Calu3 (cell line): ENCODE measurements at regions not wholly inside any gene's neighbourhood (a gene's known extent, or its start where the extent isn't known, plus 50 kb on each side); places are given as distances from the start of the nearest gene placed in this dataset.

ENCODE experiments used
- BruUV-seq: library from RNA; stranded (reverse); fragments of 400-500 nt; replicated peaks from 2 replicates; lab custom pipeline; 2021; lab: Mats Ljungman, UMichigan
- CTCF ChIA-PET: fragments of 300-600 bp; sonication (Branson Sonifier 250); formaldehyde crosslinking; loops from one replicate; lab custom pipeline; 2022; ENCODE audit warnings: antibody characterized with exemption; lab: Charles Lee
- DNase-seq: peaks from one replicate; pipeline ENCODE4 v3.0.0; 2022
- H3K27ac Mint-ChIP-seq: one replicate; pipeline ENCODE4 v1.8.0; 2022; ENCODE audit warnings: mixed read lengths; ENCODE audit not compliant: unreplicated experiment
- H3K27me3 Mint-ChIP-seq: one replicate; pipeline ENCODE4 v1.8.0; 2022; ENCODE audit warnings: mixed read lengths; ENCODE audit not compliant: unreplicated experiment
- H3K36me3 Mint-ChIP-seq: one replicate; pipeline ENCODE4 v1.8.0; 2022; ENCODE audit warnings: mild to moderate bottlenecking, moderate library complexity, mixed read lengths; ENCODE audit not compliant: insufficient read depth, unreplicated experiment
- H3K4me1 Mint-ChIP-seq: one replicate; pipeline ENCODE4 v1.8.0; 2022; ENCODE audit warnings: mild to moderate bottlenecking, low read depth, mixed read lengths; ENCODE audit not compliant: unreplicated experiment
- H3K4me3 Mint-ChIP-seq: one replicate; pipeline ENCODE4 v1.8.0; 2022; ENCODE audit warnings: mild to moderate bottlenecking, low read depth, moderate library complexity, mixed read lengths; ENCODE audit not compliant: unreplicated experiment
- H3K9me3 Mint-ChIP-seq: one replicate; pipeline ENCODE4 v1.8.0; 2022; ENCODE audit warnings: low read depth, mixed read lengths; ENCODE audit not compliant: unreplicated experiment
- intact Hi-C: fragments of 100-400 bp; cut with micrococcal nuclease; formaldehyde crosslinking; loops from one replicate; pipeline ENCODE4 v1.10.0; 2022; ENCODE audit not compliant: unreplicated experiment
- TF ChIP-seq, protein P1 (sequence below): fragments of 200-600 bp; IDR thresholded peaks from one replicate; pipeline ENCODE4 v1.8.0; 2022; ENCODE audit warnings: antibody characterized with exemption; ENCODE audit not compliant: unreplicated experiment

DNA sequence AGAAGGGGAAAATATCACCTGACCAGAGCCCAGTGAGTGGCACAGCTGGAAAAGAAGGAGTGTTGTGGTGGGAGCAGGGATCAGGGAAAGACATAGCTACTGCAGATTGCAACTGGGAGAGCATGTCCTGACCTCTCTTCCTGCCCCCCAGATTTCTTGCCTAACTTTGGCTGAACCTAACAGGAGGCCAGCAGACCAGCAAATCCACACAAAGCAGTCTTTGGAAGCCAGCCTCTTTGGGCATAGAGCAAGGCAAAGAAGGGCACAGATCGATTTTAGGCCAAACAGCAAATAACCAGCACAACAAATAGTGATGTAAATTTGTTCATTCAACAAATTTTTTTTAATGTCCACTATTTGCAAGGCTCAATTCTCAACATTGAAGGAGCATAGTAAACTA, 433.2 kb upstream of the GHITM start:
- peaks cover 17% of the 10 kb centered on the region for H3K9me3 Mint-ChIP-seq
- TF ChIP-seq, protein P1, sequence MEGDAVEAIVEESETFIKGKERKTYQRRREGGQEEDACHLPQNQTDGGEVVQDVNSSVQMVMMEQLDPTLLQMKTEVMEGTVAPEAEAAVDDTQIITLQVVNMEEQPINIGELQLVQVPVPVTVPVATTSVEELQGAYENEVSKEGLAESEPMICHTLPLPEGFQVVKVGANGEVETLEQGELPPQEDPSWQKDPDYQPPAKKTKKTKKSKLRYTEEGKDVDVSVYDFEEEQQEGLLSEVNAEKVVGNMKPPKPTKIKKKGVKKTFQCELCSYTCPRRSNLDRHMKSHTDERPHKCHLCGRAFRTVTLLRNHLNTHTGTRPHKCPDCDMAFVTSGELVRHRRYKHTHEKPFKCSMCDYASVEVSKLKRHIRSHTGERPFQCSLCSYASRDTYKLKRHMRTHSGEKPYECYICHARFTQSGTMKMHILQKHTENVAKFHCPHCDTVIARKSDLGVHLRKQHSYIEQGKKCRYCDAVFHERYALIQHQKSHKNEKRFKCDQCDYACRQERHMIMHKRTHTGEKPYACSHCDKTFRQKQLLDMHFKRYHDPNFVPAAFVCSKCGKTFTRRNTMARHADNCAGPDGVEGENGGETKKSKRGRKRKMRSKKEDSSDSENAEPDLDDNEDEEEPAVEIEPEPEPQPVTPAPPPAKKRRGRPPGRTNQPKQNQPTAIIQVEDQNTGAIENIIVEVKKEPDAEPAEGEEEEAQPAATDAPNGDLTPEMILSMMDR = no peak
- peaks cover 3% of the 10 kb centered on the region for H3K36me3 Mint-ChIP-seq
- intact Hi-C loops = no loop called here
- no peaks in the 10 kb centered on the region for H3K27me3 Mint-ChIP-seq
- BruUV-seq = no TSS peak
- H3K4me1 Mint-ChIP-seq = no peaks in the 10 kb centered on the region
- H3K4me3 Mint-ChIP-seq = no peak overlapping the region
- CTCF ChIA-PET = no interaction called here
- no peak overlapping the region for H3K27ac Mint-ChIP-seq
- DNase-seq = no peak

DNA sequence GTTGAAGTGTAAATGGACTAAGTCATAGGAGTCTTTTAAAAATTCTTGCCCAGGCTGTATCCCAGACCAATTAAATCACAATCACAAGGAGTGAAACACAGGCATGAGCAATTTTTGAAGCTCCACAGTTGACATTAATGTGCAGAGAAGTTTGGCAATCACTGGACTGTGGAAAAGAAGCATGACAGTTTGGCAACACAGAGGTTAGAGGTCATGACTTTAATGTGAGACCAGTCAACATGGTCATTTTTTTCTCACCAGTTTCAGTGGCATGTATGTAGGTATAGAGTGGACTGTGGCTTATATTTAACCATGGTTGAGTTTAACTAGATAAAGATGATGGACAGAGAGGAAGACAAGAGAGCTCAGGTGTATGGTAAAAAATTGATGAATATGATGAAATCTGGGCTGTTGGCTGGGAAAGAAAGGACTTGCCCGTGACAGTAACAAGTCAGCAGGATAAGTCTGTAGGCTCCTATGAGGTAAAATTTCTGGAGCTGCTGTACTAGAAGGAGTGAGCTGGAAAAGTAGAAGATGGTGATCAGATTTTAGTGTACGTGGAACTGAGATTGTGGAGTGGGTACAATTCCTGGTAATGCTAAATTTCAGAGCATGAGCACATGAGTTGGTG, 432.2 kb upstream of the GHITM start:
- intact Hi-C loops = no loop called here
- CTCF ChIA-PET = interaction anchor here (0.6 kb wide), 1 partner anchor 198 kb away, joined by 3 read pairs; no protein-coding TSS in a partner anchor
- TF ChIP-seq, protein P1 = no peak
- Mint-ChIP-seq H3K4me1 (no peaks in the 10 kb centered on the region), H3K27me3 (no peaks in the 10 kb centered on the region), H3K27ac (no peak overlapping the region), H3K4me3 (no peak overlapping the region), H3K9me3 (peaks cover 17% of the 10 kb centered on the region), H3K36me3 (peaks cover 3% of the 10 kb centered on the region)
- BruUV-seq = no TSS peak
- no peak for DNase-seq

DNA sequence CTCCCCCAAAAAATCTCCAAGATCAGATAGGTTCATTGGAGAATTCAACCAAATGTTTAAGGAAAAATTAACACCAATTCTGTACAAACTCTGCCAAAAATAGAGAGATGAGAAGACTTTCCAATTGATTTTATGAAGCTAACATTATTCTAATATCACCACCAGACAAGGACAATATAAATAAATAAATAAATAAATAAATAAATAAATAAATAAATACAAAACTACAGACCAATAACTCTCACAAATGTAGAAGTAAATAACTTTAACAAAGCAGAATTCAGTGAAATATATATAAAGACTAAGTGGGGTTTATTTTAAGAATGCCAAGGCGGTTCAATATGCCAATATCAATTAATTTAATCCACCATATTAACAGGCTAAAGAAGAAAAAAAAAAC, 425.9 kb upstream of the GHITM start:
- Mint-ChIP-seq H3K4me1 (no peaks in the 10 kb centered on the region), H3K27ac (no peak overlapping the region), H3K36me3 (no peaks in the 10 kb centered on the region), H3K27me3 (no peaks in the 10 kb centered on the region), H3K4me3 (no peak overlapping the region), H3K9me3 (peaks cover 2% of the 10 kb centered on the region)
- TF ChIP-seq, protein P1 = no peak
- no TSS peak for BruUV-seq
- intact Hi-C loops = no loop called here
- no peak for DNase-seq
- CTCF ChIA-PET = no interaction called here

DNA sequence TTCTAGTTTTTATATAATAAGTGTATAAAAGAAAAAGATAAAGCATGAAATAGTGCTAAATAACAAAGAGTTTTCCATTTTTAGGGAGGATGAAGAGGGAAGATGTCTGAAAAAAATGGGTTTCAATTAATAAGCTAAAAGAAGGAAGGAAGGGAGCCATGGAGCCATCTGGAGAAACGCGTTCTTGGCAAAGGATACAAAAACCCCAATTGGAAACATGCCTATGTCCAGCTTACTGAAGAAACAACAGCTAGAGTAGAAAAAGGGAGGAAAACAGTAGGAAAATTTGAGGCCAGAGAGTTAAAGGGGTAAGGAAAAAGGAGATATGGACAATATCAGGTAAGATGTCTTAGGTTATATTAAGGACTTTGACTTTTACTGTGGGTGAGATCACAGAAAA, 416.2 kb upstream of the GHITM start:
- CTCF ChIA-PET = no interaction called here

More for the DNA sequence above, 416.2 kb upstream of the GHITM start:
- TF ChIP-seq, protein P1 = no peak
- Mint-ChIP-seq H3K4me3 (no peak overlapping the region), H3K27ac (no peak overlapping the region), H3K9me3 (peaks cover 10% of the 10 kb centered on the region), H3K27me3 (no peaks in the 10 kb centered on the region), H3K36me3 (no peaks in the 10 kb centered on the region), H3K4me1 (no peaks in the 10 kb centered on the region)
- no TSS peak for BruUV-seq
- DNase-seq = no peak
- intact Hi-C loops = no loop called here
